ENCODE measurements at regions not wholly inside any gene's neighbourhood (a gene's known extent, or its start where the extent isn't known, plus 50 kb on each side); places are given as distances from the start of the nearest gene placed in this dataset.

DNA sequence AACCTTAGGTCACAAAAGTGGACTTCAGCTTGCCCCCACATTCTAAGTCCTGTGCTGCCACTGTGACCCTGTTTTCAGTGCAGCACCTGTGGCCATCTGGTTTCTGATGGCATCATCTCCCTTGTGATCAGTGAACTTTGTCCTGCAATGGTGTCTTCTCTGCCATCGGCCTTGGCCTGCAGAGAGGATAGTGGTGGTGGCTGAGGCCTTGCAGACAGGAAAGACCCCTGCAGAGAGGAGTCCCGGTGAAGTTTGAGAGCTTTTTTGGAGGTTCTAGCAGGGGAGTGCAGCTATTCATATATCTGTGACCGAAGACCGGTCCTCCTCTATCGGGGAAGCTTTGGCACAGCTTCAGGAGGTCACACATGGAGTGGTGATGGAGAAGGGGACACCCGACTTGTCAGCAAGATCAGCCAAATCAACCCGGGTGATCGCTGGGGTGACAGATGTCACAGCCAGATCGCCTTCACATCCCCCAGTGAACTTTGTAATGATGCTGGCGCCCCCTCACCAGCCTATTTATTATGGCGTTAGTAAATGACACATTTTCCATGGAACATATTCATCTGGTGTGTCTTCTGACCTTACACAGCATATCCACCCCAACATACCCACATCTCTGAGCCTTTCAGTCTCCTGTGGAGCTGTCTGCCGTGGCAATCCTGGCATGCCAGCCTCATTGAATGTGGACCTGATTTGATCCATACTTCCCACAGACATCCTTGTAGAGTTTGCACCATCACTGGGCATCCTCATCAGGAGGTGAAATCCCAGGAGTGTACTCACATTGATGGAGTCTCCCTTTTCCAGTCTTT lies 136.1 kb downstream of the PAPOLA start:
- DNase-seq (ENCODE audit: low spot score), result no peak

DNA sequence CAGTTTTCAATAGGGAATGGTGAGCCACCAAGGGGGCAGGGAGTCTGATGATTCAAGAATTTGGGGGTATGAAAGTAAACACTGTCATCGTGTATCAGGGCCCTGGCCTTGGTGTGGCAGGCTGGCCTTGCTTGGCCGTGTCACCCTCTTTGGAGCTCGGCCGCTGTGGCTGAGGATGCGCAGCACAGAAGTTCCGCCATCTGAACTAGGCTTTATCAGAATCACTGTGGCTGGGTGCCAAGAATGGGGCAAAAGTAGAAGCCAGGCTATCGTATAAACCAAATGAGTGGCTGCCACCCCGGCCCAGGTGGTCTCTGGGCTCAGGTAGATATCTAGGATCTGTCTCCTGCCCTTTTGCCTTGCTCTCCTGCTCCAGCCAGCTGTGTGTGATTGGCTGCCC lies 137.4 kb downstream of the PAPOLA start:
- no peak for DNase-seq (ENCODE audit: low spot score)

DNA sequence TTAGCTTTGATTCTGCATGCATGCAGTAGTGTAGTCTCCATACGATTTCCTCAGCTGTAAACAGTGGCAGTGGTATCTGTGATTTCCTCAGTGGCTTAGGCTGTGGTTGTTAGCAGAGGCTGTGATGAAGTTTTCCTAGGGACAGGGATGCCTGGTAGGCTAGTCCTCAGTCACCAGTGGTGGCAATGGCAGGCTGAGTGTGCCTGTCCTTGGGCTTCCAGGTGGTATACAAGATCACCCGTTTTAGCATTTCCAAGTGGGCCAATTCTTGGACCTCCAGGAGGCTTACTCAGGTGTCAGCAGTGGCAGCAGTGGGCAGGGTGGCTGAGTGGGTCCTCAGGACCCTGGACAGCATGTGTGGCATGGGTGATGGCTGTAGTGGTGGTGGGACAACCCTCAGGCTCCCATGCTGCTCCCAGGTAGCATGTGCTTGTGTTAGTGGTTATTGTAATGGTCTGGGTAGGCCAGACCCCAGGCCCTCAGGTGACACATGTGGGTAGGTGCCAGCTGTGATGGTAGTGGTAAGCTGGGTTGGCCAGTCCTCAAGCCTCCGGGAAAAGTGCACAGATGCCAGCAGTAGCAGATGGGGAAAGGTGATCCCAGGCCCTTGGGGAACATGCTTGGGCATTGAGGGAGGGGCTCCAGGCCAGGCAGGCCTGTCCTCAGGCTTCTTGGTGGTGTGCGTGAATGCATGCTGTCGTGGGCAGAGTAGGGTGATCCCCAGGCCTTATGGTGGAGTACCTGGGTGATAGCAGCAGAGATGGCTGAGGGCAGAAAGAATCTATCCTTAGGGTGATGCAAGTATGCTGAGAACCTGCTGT lies 146.5 kb downstream of the PAPOLA start:
- no peak for DNase-seq (ENCODE audit: low spot score)

DNA sequence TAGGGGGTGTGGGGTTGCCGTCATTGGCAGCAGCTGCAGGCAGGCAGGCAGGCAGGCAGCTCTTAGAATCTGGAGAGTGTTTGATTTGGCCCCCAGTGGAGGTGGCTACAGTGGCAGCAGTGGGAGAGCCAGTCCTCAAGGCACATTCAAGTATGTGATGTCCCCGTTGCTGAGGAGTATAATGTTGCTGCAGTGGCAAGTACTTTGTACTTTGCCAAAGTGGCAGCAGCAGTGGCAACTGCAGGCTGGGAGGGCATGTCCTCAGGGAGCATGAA lies 147.1 kb downstream of the PAPOLA start:
- DNase-seq (ENCODE audit: low spot score), result no peak

DNA sequence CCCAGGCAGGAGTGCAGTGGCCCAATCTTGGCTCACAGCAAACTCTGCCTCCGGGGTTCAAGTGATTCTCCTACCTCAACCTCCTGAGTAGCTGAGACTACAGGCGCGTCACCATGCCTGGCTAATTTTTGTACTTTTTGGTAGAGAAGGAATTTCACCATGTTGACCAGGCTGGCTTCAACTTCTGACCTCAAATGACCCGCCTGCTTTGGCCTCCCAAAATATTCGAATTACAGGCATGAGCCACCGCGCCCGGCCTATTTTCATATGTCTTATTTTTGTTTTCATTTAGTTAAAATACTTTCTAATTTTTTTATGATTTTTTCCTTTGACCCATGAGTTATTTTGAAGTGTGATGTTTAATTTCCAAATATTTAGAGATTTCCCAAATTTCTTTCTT lies 143.6 kb upstream of the VRK1 start:
- no peak for DNase-seq (ENCODE audit: low spot score)

DNA sequence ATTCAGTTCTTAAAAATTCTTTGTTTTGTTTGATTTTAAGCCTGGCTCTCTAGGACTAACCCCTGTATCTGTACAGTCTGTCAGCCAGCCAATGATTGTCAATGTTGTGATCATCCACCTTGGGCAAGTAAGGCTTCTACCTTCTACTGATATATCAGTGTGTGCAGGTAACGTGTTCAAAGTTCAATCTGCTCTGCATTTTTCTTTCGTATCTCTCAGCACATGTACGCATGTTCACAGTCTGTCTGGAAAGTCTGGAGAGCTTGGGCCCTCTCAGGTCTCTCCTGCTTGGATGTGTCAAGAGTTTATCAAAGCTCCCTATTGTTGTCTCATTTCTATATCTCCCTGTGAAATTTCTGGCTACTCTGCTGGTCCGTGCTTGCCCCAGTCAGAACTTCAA lies 138.6 kb upstream of the VRK1 start:
- DNase-seq (ENCODE audit: low spot score), result no peak

DNA sequence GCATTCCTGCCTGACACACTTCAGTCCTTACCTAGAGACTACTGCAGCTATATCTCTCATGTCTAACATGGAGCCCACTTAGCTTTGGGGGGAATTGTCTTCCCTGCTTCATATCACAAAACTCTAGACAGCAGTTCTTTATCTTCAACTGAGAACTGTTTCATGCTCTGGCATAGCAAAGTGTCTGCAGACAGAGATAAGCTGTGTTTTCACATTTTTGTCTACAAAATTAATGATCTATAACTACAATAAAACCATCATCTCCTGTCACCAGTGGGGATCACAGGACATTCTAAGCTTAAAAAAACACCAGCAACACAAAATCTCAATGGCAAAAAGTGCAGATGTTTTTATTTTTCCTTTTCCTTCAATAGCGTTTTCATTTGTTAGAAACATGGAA lies 137.1 kb upstream of the VRK1 start:
- no peak for DNase-seq (ENCODE audit: low spot score)

DNA sequence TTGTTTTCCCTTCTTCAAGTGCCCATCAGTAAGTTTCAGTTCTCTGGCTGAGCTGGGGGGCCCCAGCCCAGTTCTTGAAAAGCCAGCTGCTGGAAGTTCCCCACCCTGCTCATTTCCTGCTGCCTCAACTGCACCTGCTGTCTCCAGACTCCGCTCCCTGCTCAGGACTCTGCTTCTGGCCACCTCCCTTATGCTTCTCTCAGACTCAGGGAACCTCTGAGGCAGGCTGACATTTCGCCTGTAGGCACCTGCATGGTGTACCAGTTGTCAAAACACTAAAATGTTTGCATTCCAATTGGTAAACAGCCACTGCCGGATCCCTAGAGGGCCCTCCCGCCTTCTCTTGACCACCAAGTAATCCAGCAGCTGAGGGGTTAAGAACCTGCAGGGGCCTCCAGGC lies 136.5 kb upstream of the VRK1 start:
- no peak for DNase-seq (ENCODE audit: low spot score)

DNA sequence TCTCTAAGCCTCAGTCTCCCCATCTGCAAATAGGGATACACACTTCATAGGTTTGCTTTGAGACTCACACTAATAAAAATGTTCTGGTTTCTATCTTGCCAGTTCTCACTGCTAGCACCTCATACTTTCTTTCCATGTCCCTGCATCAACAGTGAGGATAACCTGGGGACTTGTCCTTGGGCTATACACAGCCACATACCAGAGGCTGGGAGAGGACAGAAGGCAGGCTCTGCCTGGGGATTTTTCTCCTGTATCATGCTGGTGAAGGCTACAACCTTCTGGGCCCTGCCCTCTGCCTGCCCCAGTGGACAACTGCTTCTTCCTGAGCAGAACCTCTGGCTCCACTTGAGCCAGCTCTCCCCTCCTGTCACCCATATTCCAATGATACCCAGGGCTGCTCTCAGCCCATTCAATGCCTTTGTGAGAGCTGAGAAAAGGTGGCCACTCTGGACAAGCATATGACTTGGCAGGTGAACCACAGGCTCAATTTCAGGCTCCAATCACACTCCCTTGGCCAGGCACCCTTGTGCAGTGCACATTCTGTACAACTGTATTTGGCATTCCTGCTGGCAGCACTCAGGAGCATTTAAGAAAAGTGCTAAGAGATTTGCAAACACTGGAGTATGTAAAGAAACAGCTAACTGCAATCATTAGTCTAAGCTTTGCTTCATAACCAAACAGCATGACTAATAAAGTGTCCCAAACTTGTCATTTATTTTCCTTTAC lies 135.8 kb upstream of the VRK1 start:
- no peak for DNase-seq (ENCODE audit: low spot score)

DNA sequence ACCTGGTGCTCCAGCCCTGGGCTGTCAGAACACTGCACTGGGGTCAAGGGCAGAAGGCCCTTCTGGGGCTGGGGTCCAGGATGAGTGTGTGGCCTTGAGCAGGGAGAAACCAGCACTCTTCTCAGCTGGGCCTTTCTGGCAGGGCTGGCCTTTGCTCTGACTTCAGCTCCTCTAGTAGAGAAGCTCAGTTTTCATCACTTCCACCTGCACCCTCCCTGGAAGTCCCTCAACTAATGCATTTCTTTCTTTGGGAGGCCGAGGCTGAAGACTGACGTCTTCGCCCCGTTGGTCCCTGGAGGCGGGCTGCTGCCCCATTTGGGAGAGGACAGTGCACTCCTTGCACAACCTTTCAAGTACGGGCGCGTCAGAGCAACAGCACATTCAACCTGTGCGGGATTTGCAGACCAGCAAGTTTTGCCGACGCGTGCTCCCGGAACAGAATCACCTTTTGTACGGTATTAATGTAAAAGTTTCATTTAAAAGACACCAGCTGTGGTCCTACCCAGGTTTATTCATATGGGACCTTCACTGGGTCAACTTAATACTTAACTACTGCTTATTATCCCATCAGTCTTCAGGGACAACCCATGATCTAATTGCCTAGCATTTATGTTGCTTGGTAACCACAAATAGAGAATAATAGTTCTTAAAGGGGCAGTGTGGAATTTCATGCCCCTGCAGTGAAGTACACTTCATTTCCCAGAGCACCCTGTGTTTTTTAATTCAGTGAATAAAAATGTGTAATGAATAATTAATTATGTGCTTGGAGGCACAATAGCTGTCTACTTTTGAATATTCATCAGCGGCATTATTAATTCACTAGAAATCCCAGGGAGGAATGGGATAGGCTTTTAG lies 134.8 kb upstream of the VRK1 start:
- no peak for DNase-seq (ENCODE audit: low spot score)

DNA sequence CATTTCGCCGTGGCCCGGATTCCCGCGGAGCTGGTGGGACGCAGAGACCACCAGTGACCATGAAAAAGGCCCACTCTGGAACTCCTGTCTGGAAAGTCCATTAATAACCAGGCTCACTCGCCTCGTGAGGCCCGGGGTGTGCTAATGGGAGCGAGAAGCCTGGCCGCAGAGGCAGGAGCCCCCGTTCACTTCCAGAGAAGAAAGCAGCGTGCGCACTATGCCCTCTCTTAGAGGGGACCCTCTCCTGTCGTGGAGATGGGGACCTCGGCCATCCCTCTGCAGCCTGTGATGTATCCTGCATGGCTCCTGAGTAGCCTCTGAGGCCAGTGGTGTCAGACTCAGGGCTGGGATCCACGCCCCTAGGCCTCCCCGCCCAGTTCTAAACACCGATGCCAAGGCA lies 134.1 kb upstream of the VRK1 start:
- DNase-seq (ENCODE audit: low spot score), result no peak

DNA sequence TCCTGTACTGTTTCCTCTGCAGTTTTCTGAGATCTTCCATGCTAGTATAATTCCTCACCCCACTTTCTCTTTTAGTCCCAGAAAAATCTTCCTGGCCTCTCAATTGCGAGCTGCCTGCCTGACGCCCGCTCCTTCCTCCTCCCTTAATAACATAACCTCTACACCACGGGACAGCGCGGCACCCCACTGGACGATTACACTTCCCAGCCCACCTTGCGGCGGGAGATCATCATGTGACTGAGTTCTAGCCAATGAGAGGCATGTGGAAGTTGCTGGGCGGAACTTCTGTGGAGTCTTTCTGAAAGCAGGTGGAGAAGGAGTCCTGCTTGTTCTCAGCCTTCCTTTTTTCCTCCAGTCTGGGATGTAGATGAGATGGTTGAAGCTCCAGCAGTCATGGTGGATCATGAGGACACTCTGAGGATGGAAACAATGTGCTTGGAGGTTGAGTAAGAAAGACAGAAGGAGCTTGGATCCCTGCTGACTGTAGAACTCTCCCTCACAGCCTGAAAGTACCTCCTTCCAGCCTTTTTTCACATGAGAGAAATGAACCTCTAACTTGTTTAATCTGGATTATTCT lies 133.6 kb upstream of the VRK1 start:
- DNase-seq (ENCODE audit: low spot score), result no peak

DNA sequence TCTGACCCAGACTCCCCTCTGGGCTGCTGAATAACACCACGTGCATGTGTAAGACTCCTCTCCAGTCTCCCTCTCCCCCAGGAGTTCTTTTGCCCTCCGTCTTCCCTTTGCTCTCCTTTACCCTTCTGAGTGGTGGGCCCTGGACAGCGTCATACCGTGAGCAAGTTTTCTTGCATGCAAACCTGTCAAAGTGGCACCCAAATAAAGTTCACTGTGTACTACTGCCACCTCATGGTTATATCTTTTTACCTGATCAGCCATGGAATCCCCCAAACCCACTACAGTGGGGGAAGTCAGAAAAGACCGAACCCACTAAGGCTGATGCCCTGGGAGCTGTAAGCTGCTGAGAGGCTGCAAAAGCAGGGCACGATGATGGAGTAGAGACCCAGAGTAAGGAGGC lies 131.1 kb upstream of the VRK1 start:
- DNase-seq (ENCODE audit: low spot score), result no peak

DNA sequence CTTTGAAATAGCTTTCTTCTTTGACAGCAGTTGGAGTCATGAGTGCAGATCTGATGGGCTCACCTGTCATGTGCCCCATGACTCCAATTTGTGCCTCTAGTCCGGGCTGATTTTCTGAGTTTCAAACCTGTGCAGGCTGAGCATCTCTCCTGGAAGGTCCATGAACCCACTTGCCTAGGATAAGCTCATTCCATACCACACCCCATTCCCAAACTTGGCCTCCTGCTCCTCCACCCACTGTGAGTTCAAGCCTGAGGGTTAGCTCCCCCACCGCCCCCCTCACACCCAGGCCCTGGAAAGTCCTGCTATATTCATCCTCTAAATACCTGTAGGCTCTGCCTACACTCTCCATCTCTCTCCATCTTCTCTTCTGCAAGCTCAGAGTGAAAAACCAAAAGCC lies 126.8 kb upstream of the VRK1 start:
- DNase-seq (ENCODE audit: low spot score), result no peak

DNA sequence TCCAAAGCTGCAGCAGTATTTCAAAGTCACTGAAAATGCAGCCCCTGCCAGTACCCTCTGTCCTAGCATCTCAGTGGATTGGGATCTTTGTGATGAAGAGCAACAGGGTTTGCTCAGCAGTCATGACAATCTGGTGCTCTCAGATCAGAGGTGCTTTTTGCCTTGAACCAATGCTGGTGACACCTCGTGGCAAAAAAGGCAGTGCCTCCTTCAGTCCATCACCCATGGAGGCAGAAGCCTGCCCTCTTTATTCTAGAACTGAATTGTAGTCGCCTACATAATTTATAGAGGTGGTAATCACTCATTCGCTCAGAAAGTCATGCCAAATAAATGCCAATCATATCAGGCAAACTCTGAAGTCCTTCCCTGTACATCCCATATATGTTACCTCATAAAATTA lies 126.0 kb upstream of the VRK1 start:
- no peak for DNase-seq (ENCODE audit: low spot score)

DNA sequence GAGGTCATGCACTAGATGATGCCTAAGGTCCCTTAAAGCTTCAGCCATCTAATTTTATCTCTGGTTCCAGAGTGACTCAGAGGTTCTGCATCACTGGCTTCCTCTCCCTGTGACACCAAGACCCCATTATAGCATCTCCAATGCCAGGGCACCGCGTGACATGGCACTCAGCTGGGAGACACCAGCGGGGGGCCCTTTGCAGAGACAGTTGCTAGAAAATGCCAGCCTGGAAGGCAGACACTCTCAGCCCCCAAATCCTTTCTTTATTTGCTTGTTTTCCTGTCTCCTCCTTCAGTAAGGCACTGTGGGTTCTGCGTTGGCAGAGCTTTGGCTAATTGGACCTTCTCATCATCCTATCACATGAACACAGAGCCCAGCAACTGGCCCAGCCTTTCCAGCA lies 123.5 kb upstream of the VRK1 start:
- no peak for DNase-seq (ENCODE audit: low spot score)

DNA sequence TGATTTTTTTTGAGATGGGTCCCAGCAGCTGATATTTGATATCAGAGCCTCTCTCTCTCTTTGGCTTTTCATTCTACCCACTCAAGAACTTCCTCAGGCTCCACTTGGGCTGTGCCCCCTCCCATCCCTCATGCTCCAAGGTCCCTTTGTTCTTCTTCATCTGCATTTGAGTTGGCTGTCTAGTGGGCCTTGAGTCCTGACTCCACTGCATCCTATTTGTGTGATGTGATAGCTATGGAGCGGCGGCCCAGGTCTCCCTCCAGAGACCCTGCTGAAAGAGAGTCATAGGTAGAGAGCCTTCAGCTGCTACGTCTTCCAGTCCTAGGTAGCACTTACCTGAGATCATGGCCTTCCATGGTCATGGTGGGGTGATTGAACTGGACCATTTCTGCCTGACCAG lies 123.1 kb upstream of the VRK1 start:
- no peak for DNase-seq (ENCODE audit: low spot score)

DNA sequence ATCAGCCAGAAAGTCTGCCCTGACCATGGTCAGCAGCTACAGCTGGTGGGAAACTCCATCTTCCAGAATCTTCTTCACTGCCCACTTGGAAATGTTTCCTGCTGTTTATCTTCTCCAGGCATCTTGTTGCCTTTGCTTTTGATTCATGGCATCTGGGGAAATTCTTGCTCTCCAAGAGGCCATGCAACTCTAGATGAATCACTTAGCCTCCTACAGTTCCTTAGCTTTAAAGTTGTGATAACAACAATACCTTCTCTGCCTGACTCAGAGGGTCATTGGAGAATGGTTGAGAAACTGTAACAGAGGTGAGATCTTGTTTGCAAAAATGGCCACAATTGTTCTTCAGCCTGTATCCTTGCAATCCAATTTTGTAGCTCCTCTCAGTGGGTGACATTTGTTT lies 121.0 kb upstream of the VRK1 start:
- no peak for DNase-seq (ENCODE audit: low spot score)

DNA sequence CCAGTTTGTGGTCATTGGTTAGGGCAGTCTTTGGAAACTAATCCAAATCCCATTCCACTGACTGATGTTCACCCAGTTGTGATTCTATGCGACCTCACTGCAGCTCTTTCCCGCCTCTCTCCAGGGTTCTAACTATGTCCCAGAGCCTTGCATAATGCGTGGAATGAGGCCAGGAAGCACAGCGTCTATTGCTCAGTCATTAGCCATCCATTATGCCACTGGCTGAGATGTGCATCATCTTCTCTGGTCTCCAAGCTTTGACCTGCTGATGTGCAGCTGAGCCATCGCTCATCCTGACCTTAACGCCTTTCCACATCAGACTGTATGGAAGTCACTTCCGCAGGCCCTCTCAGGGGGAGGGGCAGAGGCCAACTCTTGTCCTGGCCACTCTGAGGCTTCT lies 115.4 kb upstream of the VRK1 start:
- no peak for DNase-seq (ENCODE audit: low spot score)

DNA sequence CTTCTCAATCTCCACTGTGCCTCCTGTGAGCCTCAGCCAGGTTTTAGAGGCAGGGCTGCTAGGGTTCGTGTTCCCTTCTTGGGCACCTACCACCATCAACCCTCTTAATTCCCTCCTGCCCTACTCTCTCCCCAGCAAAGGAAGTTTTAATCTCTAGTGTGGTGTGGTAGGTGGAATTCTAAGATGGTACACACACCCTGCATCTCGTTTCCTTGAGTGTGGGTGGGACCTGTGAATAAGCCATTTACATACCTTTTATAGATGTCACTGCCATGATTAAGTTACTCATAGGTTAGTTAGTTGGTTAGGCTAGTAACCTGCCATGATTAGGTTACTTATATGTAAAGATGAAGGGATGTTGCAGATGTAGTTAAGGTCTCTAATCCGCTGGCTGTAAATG lies 114.8 kb upstream of the VRK1 start:
- DNase-seq (ENCODE audit: low spot score), result no peak

DNA sequence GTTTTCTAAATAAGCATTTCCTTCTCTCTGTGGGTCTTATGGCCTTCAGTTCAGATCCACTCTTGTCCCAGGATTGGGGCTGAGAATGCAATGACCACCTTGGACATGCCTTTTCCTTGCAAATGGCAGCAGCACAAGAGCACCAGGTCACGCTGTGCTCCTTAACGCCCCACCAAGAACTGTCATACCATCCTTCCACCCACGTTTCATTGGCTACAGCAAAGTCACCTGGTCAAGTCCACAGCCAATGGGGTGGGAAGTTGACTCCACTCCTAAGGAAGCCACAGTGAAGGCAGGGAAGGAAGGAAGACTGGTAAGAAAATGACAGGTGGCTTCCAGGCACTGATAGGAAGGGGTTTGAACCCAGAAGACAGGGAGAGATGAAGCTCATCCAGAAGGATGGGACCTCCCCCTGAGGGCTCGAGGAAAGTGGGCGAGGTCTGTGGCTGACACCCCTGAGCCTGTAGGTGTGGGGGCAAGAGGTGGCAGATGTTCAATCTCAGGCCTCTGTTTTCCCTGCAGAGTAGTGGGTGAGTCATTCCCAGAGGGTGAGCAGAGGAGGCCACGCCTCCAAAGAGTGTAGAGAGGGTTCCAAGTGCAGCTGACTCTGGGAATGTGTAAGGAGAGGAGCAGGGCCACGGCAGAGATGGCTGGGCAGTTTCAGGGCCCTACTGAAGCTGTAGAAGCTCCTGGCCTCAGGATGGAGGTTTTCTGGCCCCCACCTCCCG lies 113.5 kb upstream of the VRK1 start:
- DNase-seq (ENCODE audit: low spot score), result no peak
